ENCODE measurements at regions not wholly inside any gene's neighbourhood (a gene's known extent, or its start where the extent isn't known, plus 50 kb on each side); places are given as distances from the start of the nearest gene placed in this dataset.

DNA sequence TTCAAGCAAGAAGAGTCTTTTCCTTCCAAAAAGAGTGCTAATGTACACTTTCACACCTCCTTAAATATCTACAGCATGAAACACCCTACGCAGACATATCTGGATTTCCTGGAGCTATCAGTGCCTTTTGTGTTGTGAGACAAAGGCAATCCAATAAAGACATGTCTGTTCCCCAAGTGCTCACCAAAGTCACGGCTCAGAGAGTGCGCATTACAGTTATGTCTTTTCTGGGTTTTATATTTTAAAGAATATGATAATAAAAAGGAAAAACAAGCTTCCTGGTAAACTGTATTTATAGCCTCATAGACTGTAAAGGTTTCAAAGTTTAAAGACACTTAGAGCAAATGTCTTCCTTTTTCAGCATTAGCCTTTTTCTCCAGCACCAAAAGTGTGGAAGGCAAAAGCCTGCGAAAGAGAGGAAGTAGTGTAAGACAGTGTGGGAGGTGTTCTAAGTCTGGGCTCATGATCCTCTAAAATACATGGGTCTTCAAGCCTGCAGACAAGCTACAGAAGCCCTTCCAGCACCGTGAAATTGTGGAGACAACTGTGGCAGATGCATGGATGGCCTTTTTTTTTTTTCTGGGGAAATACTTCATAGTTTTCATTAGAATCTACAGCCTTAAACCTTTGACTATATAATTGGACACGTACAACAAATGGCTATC lies 135.0 kb upstream of the SLC35B3 start:
- no peaks in the 10 kb centered on the region for H3K36me3 ChIP-seq (ENCODE audit: control insufficient read depth, insufficient read depth, low read length)
- H3K27ac Mint-ChIP-seq, result no peak overlapping the region
- H3K4me1 Mint-ChIP-seq, result no peaks in the 10 kb centered on the region

DNA sequence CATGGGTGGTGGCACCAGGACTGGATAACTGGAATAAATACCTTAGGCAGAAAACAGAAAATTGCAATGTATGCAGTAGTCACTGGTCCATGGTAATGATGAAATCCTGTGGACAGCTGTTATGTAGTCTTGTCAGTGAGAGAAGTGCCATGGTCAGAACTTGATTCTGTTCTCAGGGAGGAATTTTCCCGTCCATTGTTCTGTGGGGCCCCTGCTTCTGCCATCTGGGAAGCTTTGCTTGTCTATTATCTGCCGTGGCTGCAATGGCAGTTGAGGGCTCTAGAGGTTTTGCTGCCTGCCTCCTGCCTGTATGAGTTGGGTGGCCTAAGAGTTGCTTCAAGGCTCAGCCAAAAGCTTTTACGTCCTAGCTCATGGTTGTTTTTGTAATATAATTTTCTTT lies 126.8 kb upstream of the SLC35B3 start:
- no peaks in the 10 kb centered on the region for H3K4me1 ChIP-seq (ENCODE audit: control insufficient read depth, insufficient read depth, low read length)
- no peaks in the 10 kb centered on the region for H3K36me3 Mint-ChIP-seq
- DNase-seq (no peak), ATAC-seq (no peak)
- no peak overlapping the region for H3K27ac Mint-ChIP-seq
- H3K27me3 Mint-ChIP-seq (ENCODE audit: low read depth in 2 of 2), result no peaks in the 10 kb centered on the region
- H3K9me3 Mint-ChIP-seq, result peaks cover 3 to 8% of the 10 kb centered on the region in 2 donors
- H3K4me3 ChIP-seq (ENCODE audit: low read length), result no peak overlapping the region
- H3K9me3 ChIP-seq (ENCODE audit: control insufficient read depth, insufficient read depth, low read length), result no peaks in the 10 kb centered on the region
- H3K36me3 ChIP-seq (ENCODE audit: control insufficient read depth, insufficient read depth, low read length), result no peaks in the 10 kb centered on the region
- WGBS (ENCODE audit: insufficient coverage), result 79% methylated on average over 3 of the region's 3 CpGs
- H3K4me3 Mint-ChIP-seq, result no peak overlapping the region
- no peaks in the 10 kb centered on the region for H3K4me1 Mint-ChIP-seq
- H3K27me3 ChIP-seq (ENCODE audit: control insufficient read depth, insufficient read depth, low read length), result no peaks in the 10 kb centered on the region
- H3K27ac ChIP-seq (ENCODE audit: low read length), result no peak overlapping the region
- TF ChIP-seq, protein P1, sequence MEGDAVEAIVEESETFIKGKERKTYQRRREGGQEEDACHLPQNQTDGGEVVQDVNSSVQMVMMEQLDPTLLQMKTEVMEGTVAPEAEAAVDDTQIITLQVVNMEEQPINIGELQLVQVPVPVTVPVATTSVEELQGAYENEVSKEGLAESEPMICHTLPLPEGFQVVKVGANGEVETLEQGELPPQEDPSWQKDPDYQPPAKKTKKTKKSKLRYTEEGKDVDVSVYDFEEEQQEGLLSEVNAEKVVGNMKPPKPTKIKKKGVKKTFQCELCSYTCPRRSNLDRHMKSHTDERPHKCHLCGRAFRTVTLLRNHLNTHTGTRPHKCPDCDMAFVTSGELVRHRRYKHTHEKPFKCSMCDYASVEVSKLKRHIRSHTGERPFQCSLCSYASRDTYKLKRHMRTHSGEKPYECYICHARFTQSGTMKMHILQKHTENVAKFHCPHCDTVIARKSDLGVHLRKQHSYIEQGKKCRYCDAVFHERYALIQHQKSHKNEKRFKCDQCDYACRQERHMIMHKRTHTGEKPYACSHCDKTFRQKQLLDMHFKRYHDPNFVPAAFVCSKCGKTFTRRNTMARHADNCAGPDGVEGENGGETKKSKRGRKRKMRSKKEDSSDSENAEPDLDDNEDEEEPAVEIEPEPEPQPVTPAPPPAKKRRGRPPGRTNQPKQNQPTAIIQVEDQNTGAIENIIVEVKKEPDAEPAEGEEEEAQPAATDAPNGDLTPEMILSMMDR (IDR thresholded peaks at IDR 0.05), result no peak
- intact Hi-C loops (cut with micrococcal nuclease), result no loop called here

More for the DNA sequence above, 135.0 kb upstream of the SLC35B3 start:
- DNase-seq (no peak), ATAC-seq (no peak)
- Mint-ChIP-seq H3K9me3 (peaks cover 10 to 14% of the 10 kb centered on the region in 2 donors), H3K36me3 (no peaks in the 10 kb centered on the region), H3K4me3 (no peak overlapping the region), H3K27me3 (ENCODE audit: low read depth in 2 of 2) (no peaks in the 10 kb centered on the region)
- intact Hi-C loops (cut with micrococcal nuclease), result no loop called here
- WGBS (ENCODE audit: insufficient coverage), result 80% methylated on average over 5 of the region's 6 CpGs
- Histone ChIP-seq H3K27ac (ENCODE audit: low read length) (no peak overlapping the region), H3K4me3 (ENCODE audit: low read length) (no peak overlapping the region), H3K9me3 (ENCODE audit: control insufficient read depth, insufficient read depth, low read length) (no peaks in the 10 kb centered on the region), H3K27me3 (ENCODE audit: control insufficient read depth, insufficient read depth, low read length) (no peaks in the 10 kb centered on the region), H3K4me1 (ENCODE audit: control insufficient read depth, insufficient read depth, low read length) (no peaks in the 10 kb centered on the region)
- TF ChIP-seq, protein P1 (IDR thresholded peaks at IDR 0.05), result no peak

DNA sequence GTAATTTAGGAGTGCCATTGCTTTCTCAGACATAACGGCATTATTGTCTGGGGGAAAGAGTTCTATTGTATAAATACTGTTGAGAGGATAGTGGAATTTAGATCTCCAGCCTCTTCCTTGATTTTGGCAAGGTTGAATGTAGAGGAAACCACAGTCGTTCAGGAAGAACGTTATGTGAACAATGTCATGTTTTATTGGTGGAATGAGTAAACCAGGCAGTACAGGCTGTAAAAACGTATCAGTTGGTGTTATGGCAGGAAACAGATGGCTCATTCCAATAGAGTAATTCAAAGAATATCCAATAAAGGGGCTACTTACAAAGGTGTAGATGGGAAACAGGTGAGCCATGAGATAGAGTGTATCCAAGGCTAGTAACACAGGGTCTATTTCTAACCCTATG lies 123.6 kb upstream of the SLC35B3 start:
- Mint-ChIP-seq H3K4me3 (no peak overlapping the region), H3K36me3 (no peaks in the 10 kb centered on the region), H3K9me3 (peaks cover 3 to 9% of the 10 kb centered on the region in 2 donors), H3K27me3 (ENCODE audit: low read depth in 2 of 2) (no peaks in the 10 kb centered on the region), H3K27ac (no peak overlapping the region), H3K4me1 (no peaks in the 10 kb centered on the region)
- Histone ChIP-seq H3K27ac (ENCODE audit: low read length) (no peak overlapping the region), H3K27me3 (ENCODE audit: control insufficient read depth, insufficient read depth, low read length) (no peaks in the 10 kb centered on the region), H3K4me1 (ENCODE audit: control insufficient read depth, insufficient read depth, low read length) (no peaks in the 10 kb centered on the region), H3K36me3 (ENCODE audit: control insufficient read depth, insufficient read depth, low read length) (no peaks in the 10 kb centered on the region), H3K9me3 (ENCODE audit: control insufficient read depth, insufficient read depth, low read length) (no peaks in the 10 kb centered on the region), H3K4me3 (ENCODE audit: low read length) (no peak overlapping the region)
- intact Hi-C loops (cut with micrococcal nuclease), result no loop called here
- 25% methylated on average over 4 of the region's 4 CpGs for WGBS (ENCODE audit: insufficient coverage)
- DNase-seq (no peak), ATAC-seq (no peak)
- TF ChIP-seq, protein P1 (IDR thresholded peaks at IDR 0.05), result no peak

Data from natural killer cell (primary cell).